Natural killer cell (primary cell): ENCODE measurements at regions not wholly inside any gene's neighbourhood (a gene's known extent, or its start where the extent isn't known, plus 50 kb on each side); places are given as distances from the start of the nearest gene placed in this dataset.

Source experiments
- ATAC-seq, 3 donors: fragments of 150-1000 bp in 2 of 3; fragments of 200-7000 bp in 1 of 3; cut with Tn5 transposase; 1 replicate in 1 of 3; 2 replicates in 2 of 3; pipeline ENCODE4 v1.10.0; 2021; ENCODE audit warnings: mild to moderate bottlenecking in 2 of 3, moderate library complexity in 2 of 3
- DNase-seq, 2 donors: peaks; one replicate each; pipeline versions ENCODE4 v3.0.0 to v3.0.0-alpha.2; 2013 to 2021; ENCODE audit warnings: mixed read lengths in 1 of 2
- H3K27ac ChIP-seq: one replicate; pipeline ENCODE4 v1.5.1; 2013; ENCODE audit warnings: mild to moderate bottlenecking, low read length
- H3K27me3 ChIP-seq: one replicate; pipeline ENCODE4 v1.6.1; 2013; ENCODE audit warnings: low read length; ENCODE audit not compliant: control insufficient read depth, insufficient read depth
- H3K36me3 ChIP-seq: one replicate; pipeline ENCODE4 v1.6.1; 2013; ENCODE audit warnings: low read length; ENCODE audit not compliant: control insufficient read depth, insufficient read depth
- H3K4me1 ChIP-seq: one replicate; pipeline ENCODE4 v1.6.1; 2013; ENCODE audit warnings: low read length; ENCODE audit not compliant: control insufficient read depth, insufficient read depth
- H3K4me3 ChIP-seq: one replicate; pipeline ENCODE4 v1.5.1; 2013; ENCODE audit warnings: low read length
- H3K9me3 ChIP-seq: one replicate; pipeline ENCODE4 v1.6.1; 2013; ENCODE audit warnings: low read length; ENCODE audit not compliant: control insufficient read depth, insufficient read depth
- H3K27ac Mint-ChIP-seq, 2 donors: one replicate each; pipeline ENCODE4 v1.8.0; 2022; ENCODE audit warnings: mild to moderate bottlenecking in 2 of 2, mixed read lengths in 2 of 2, moderate library complexity in 1 of 2
- H3K27me3 Mint-ChIP-seq, 2 donors: one replicate each; pipeline ENCODE4 v1.8.0; 2022; ENCODE audit warnings: low read depth in 2 of 2, mixed read lengths in 2 of 2
- H3K36me3 Mint-ChIP-seq: one replicate; pipeline ENCODE4 v1.8.0; 2022; ENCODE audit warnings: mixed read lengths
- H3K4me1 Mint-ChIP-seq, 2 donors: one replicate each; pipeline ENCODE4 v1.8.0; 2022; ENCODE audit warnings: mixed read lengths in 2 of 2
- H3K4me3 Mint-ChIP-seq: one replicate; pipeline ENCODE4 v1.8.0; 2022; ENCODE audit warnings: mild to moderate bottlenecking, moderate library complexity, mixed read lengths
- H3K9me3 Mint-ChIP-seq, 2 donors: one replicate each; pipeline ENCODE4 v1.8.0; 2022; ENCODE audit warnings: mixed read lengths in 2 of 2
- CTCF ChIP-seq: fragments of 200-600 bp; IDR thresholded peaks from one replicate; pipeline ENCODE4 v1.8.0; 2022; ENCODE audit warnings: antibody characterized with exemption
- WGBS: methylation state at CpG from one replicate; pipeline ENCODE4 v1.1.7; 2013; ENCODE audit warnings: missing lambda C conversion rate; ENCODE audit not compliant: insufficient coverage; 5-methylcytosine and 5-hydroxymethylcytosine counted together
- intact Hi-C: fragments of 100-400 bp; cut with micrococcal nuclease; formaldehyde crosslinking; loops from one replicate; pipeline ENCODE4 v1.14.2; 2022

GRCh38 chr14:36398463-36399291 is 78.2 kb upstream of the MBIP start:
- Histone ChIP-seq H3K9me3 (no peaks in the 10 kb centered on the region), H3K36me3 (no peaks in the 10 kb centered on the region), H3K27ac (no peak overlapping the region), H3K4me1 (no peaks in the 10 kb centered on the region), H3K27me3 (peaks cover 3% of the 10 kb centered on the region), H3K4me3 (no peak overlapping the region)
- no peak for DNase-seq
- Mint-ChIP-seq H3K27ac (no peak overlapping the region), H3K9me3 (peaks cover 0 to 4% of the 10 kb centered on the region in 2 donors), H3K4me1 (no peaks in the 10 kb centered on the region), H3K27me3 (no peaks in the 10 kb centered on the region), H3K36me3 (no peaks in the 10 kb centered on the region), H3K4me3 (no peak overlapping the region)
- ATAC-seq = no peak
- no peak for TF ChIP-seq CTCF
- intact Hi-C loops = no loop called here
- WGBS = 82% methylated on average over 4 of the region's 5 CpGs

- no peak for TF ChIP-seq CTCF
- no peaks in the 10 kb centered on the region for H3K36me3 Mint-ChIP-seq
- H3K27me3 ChIP-seq = peaks cover 3% of the 10 kb centered on the region
- H3K4me1 Mint-ChIP-seq = no peaks in the 10 kb centered on the region
- no peak overlapping the region for H3K4me3 Mint-ChIP-seq
- no peak for DNase-seq
- no peak overlapping the region for H3K27ac ChIP-seq
- H3K4me3 ChIP-seq = no peak overlapping the region
- intact Hi-C loops = no loop called here
- H3K27me3 Mint-ChIP-seq = no peaks in the 10 kb centered on the region
- H3K4me1 ChIP-seq = no peaks in the 10 kb centered on the region
- no peak overlapping the region for H3K27ac Mint-ChIP-seq
- H3K9me3 Mint-ChIP-seq = peaks cover 0 to 2% of the 10 kb centered on the region in 2 donors
- ATAC-seq = no peak
- no peaks in the 10 kb centered on the region for H3K36me3 ChIP-seq
- no peaks in the 10 kb centered on the region for H3K9me3 ChIP-seq
Observed at GRCh38 chr14:36397357-36397756, 76.9 kb upstream of the MBIP start.

- no peaks in the 10 kb centered on the region for H3K4me1 Mint-ChIP-seq
- H3K4me3 Mint-ChIP-seq = no peak overlapping the region
- no peak for ATAC-seq
- H3K4me1 ChIP-seq = no peaks in the 10 kb centered on the region
- H3K27me3 ChIP-seq = peaks cover 3% of the 10 kb centered on the region
- no peaks in the 10 kb centered on the region for H3K36me3 Mint-ChIP-seq
- no peak for TF ChIP-seq CTCF
- H3K27ac ChIP-seq = no peak overlapping the region
- intact Hi-C loops = no loop called here
- H3K27ac Mint-ChIP-seq = no peak overlapping the region
- no peaks in the 10 kb centered on the region for H3K27me3 Mint-ChIP-seq
- peaks cover 0 to 2% of the 10 kb centered on the region in 2 donors for H3K9me3 Mint-ChIP-seq
- no peak overlapping the region for H3K4me3 ChIP-seq
- no peaks in the 10 kb centered on the region for H3K36me3 ChIP-seq
- no peak for DNase-seq
- H3K9me3 ChIP-seq = no peaks in the 10 kb centered on the region
Observed at GRCh38 chr14:36396798-36397197, 76.4 kb upstream of the MBIP start.

GRCh38 chr14:36394593-36394992 is 74.2 kb upstream of the MBIP start:
- Mint-ChIP-seq H3K4me3 (no peak overlapping the region), H3K9me3 (peaks cover 0 to 2% of the 10 kb centered on the region in 2 donors), H3K36me3 (no peaks in the 10 kb centered on the region), H3K27me3 (peaks cover 0 to 5% of the 10 kb centered on the region in 2 donors), H3K27ac (no peak overlapping the region), H3K4me1 (no peaks in the 10 kb centered on the region)
- no peak for ATAC-seq
- Histone ChIP-seq H3K27ac (no peak overlapping the region), H3K4me1 (no peaks in the 10 kb centered on the region), H3K9me3 (no peaks in the 10 kb centered on the region), H3K27me3 (peaks cover 3% of the 10 kb centered on the region), H3K4me3 (no peak overlapping the region), H3K36me3 (no peaks in the 10 kb centered on the region)
- intact Hi-C loops = no loop called here
- WGBS = 25% methylated on average over 1 of the region's 1 CpG
- TF ChIP-seq CTCF = no peak
- no peak for DNase-seq
